BLaER1 (cell line): ENCODE measurements at regions not wholly inside any gene's neighbourhood (a gene's known extent, or its start where the extent isn't known, plus 50 kb on each side); places are given as distances from the start of the nearest gene placed in this dataset.

Experiments used
- H3K27ac ChIP-seq: shearing (Covaris generic); formaldehyde crosslinking; 2 replicates; pipeline ENCODE4 v1.8.1; 2022
- H3K27me3 ChIP-seq: shearing (Covaris generic); formaldehyde crosslinking; 2 replicates; pipeline ENCODE4 v1.8.1; 2022
- H3K36me3 ChIP-seq: shearing (Covaris generic); formaldehyde crosslinking; 2 replicates; pipeline ENCODE4 v1.8.1; 2022
- H3K4me1 ChIP-seq: shearing (Covaris generic); formaldehyde crosslinking; 2 replicates; pipeline ENCODE4 v1.8.1; 2022
- H3K4me2 ChIP-seq: shearing (Covaris generic); formaldehyde crosslinking; 2 replicates; pipeline ENCODE4 v1.8.1; 2022
- H3K4me3 ChIP-seq: shearing (Covaris generic); formaldehyde crosslinking; 2 replicates; pipeline ENCODE4 v1.8.1; 2022
- H3K9ac ChIP-seq: shearing (Covaris generic); formaldehyde crosslinking; 2 replicates; pipeline ENCODE4 v1.8.1; 2022
- H3K9me3 ChIP-seq: shearing (Covaris generic); formaldehyde crosslinking; 2 replicates; pipeline ENCODE4 v1.8.1; 2022
- H4K20me1 ChIP-seq: shearing (Covaris generic); formaldehyde crosslinking; 2 replicates; pipeline ENCODE4 v1.8.1; 2022
- Cebpa-rat ChIP-seq: shearing (Covaris generic); IDR thresholded peaks from 2 replicates; pipeline ENCODE4 v1.8.1; 2022

DNA sequence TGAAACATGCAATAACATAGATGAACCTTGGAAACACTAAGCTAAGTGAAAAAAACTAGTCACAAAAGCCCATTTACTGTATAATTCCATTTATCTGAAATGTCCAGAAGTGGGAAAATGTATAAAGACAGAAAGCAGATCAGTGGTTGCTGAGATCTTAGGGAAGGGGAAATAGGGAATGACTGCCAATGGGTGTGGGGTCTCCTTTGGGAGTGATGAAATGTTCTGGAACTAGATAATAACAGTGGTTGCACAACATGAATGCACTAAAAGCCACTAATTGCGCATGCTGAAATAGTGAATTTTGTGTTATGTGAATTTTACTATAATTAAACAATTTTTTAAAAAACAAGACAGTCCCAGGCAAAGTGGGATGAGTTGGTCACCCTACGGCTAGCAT lies 472.8 kb downstream of the CCDC171 start:
- Histone ChIP-seq H3K27me3 (no peaks in the 10 kb centered on the region), H3K4me1 (peaks cover 10% of the 10 kb centered on the region), H4K20me1 (no peaks in the 10 kb centered on the region), H3K36me3 (no peaks in the 10 kb centered on the region), H3K9ac (no peak overlapping the region), H3K27ac (no peak overlapping the region), H3K4me2 (no peak overlapping the region), H3K4me3 (no peak overlapping the region), H3K9me3 (no peaks in the 10 kb centered on the region)
- no peak for TF ChIP-seq Cebpa-rat

DNA sequence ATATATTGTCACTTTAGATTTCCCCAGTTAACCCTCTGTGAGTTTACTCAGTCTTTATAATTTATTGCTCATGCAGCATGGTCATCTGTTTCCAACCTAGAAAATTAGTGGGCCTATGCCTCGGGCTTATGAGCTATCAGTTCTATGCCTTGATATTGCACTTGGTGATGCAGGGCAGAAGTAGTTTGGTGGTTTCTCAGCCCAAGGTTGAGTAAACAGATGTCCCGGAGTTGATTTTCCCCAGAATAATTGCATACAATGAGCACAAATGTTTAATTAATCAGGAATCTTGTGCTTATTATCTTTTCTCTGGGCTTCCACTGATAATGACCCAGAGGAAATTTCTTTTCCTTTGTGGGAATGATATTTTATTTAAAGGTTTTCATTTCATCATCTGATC lies 474.0 kb downstream of the CCDC171 start:
- Histone ChIP-seq H3K27ac (no peak overlapping the region), H3K4me3 (no peak overlapping the region), H3K27me3 (no peaks in the 10 kb centered on the region), H3K4me1 (peaks cover 22% of the 10 kb centered on the region), H3K9ac (no peak overlapping the region), H3K4me2 (no peak overlapping the region), H3K9me3 (no peaks in the 10 kb centered on the region), H3K36me3 (no peaks in the 10 kb centered on the region), H4K20me1 (no peaks in the 10 kb centered on the region)
- no peak for TF ChIP-seq Cebpa-rat

DNA sequence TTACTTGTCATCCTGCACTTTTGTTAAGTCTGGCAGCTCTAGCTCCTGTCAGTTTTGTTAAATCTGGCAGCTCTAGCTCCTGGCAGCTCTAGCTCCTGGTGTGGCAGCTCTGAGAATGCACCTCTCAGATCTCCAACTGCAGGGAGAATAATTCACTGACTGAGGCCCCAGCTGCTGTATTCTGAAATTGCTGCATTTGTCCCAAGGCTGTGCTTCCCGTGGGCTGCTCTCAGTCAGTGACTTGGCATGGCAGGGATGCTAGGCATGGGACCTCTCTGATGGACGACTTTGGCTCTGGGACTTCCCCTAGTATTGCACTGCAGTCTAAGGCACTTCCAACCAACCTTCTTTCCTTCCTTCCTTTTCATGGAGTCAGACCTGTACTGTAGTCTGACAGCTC lies 475.7 kb downstream of the CCDC171 start:
- Histone ChIP-seq H3K4me2 (no peak overlapping the region), H3K4me1 (peaks cover 23% of the 10 kb centered on the region), H3K4me3 (no peak overlapping the region), H3K27me3 (no peaks in the 10 kb centered on the region), H3K9me3 (no peaks in the 10 kb centered on the region), H3K36me3 (no peaks in the 10 kb centered on the region), H3K27ac (no peak overlapping the region), H4K20me1 (no peaks in the 10 kb centered on the region), H3K9ac (no peak overlapping the region)
- no peak for TF ChIP-seq Cebpa-rat

DNA sequence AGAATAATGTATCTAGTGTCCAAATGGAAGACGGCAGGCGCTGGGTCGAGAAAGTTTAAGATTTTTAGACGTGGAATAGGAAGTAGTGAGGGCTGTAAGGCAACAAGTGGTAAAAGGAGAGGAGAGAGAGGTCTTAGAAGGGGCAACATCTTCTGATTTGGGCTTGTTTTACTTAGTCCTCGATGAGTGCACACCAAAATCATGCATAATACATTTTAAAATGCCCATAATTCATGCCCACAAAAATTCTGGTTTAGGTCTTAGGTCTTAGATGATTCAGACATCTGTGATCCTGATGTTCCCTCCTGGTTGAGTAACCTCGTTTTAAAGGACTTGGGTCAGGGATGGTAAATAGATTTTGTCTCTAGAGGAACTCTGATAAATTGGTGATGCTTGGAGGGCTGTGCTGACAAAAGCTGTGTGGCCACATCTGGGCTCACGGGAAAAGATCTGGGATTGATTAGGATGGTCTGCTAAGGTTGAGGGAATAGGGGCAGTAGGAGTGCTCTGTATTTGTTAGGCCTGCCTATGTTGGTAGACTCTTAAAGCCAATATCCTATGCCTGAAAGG lies 476.3 kb downstream of the CCDC171 start:
- no peak overlapping the region for H3K9ac ChIP-seq
- H3K4me1 ChIP-seq: peaks cover 23% of the 10 kb centered on the region
- H4K20me1 ChIP-seq: no peaks in the 10 kb centered on the region
- H3K36me3 ChIP-seq: no peaks in the 10 kb centered on the region
- no peaks in the 10 kb centered on the region for H3K9me3 ChIP-seq
- no peak for TF ChIP-seq Cebpa-rat
- no peaks in the 10 kb centered on the region for H3K27me3 ChIP-seq
- H3K4me2 ChIP-seq: no peak overlapping the region
- no peak overlapping the region for H3K4me3 ChIP-seq
- H3K27ac ChIP-seq: no peak overlapping the region

DNA sequence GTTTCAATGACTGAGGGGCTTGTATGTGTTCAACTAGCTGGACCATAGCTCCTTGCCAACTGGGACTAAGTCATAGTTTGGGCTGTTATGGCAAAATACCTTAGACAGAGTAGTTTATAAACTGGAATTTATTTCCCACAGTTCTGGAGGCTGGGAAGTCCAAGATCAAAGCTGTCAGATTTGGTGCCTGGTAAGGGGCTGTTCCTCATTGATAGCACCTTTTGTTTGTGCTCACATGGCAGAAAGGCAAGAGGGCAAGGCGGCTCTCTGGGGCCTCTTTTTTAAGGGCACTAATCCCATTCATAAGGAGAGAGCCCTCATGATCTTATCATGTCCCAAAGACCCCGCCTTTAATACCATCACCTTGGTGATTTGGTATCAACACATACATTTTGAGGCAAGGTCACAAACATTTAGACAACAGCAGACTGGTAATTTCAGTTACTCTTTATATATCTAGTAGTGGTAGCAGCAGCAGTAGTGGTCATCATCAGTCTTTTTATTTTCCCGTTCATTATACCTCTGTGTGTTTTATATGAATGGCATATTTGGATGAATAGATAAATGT lies 477.0 kb downstream of the CCDC171 start:
- no peaks in the 10 kb centered on the region for H3K27me3 ChIP-seq
- H3K4me3 ChIP-seq: no peak overlapping the region
- no peaks in the 10 kb centered on the region for H3K9me3 ChIP-seq
- H3K4me1 ChIP-seq: peaks cover 23% of the 10 kb centered on the region
- no peaks in the 10 kb centered on the region for H4K20me1 ChIP-seq
- no peak overlapping the region for H3K27ac ChIP-seq
- no peak overlapping the region for H3K9ac ChIP-seq
- peak overlapping the region; percentile 62; the same call in 1 of the 2 replicates for H3K4me2 ChIP-seq
- no peak for TF ChIP-seq Cebpa-rat
- no peaks in the 10 kb centered on the region for H3K36me3 ChIP-seq

DNA sequence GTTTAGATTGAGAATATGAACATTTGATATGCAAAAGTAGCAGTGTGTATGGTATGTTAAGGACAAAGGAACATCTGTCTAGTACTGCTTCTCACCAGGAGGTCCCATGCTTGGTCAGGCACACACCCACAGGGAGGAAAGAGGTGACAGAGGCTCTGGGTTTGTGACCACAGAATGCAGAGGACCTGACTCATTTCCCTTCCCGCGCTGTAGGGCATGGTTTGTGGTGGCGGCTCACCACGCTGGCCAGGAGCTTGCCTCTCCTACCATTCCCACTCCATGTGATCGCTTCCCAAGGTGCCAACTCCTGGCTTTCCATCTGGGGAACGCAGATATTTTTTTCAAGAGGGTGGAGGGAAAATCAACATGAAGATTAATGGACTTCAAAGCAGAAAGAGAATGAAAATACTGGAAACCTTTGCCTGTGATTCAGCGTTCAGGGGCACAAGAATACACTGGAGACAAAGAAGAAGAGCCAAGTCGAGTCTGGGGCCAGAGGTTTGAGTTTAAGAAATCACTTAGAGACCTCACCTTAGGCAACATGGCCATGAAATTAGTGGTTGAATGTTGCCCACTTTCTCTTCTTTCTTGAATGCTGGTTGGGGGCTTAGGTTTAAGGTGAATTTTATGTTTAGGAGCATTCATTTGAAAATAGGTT lies 477.8 kb downstream of the CCDC171 start:
- Histone ChIP-seq H3K4me2 (peak overlapping the region; percentile 62), H3K9me3 (no peaks in the 10 kb centered on the region), H4K20me1 (no peaks in the 10 kb centered on the region), H3K27me3 (no peaks in the 10 kb centered on the region), H3K9ac (no peak overlapping the region), H3K4me1 (peaks cover 23% of the 10 kb centered on the region), H3K27ac (no peak overlapping the region), H3K36me3 (no peaks in the 10 kb centered on the region), H3K4me3 (no peak overlapping the region)
- no peak for TF ChIP-seq Cebpa-rat

DNA sequence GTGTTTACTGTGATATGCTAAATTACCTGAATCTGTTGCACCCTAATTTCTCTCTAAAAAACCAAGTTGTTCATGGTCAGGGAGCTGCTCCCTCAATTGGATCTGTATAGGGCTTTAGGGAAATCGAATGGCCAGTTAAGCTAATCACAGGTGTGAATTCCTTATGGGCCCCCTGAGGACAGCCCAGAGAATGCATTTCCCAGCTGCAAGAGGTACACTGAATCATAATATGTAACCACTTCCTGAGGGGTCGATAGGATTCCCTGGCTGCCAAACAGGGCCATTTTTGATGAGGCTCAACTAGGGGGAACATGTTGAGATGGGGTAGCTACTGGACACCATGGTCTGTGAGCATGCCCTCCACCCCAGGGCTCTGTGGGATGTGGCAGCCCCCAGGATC lies 478.6 kb downstream of the CCDC171 start:
- Histone ChIP-seq H3K27me3 (no peaks in the 10 kb centered on the region), H3K4me2 (peak overlapping the region; percentile 62), H3K9ac (no peak overlapping the region), H3K27ac (no peak overlapping the region), H3K9me3 (no peaks in the 10 kb centered on the region), H4K20me1 (no peaks in the 10 kb centered on the region), H3K36me3 (no peaks in the 10 kb centered on the region), H3K4me3 (no peak overlapping the region), H3K4me1 (peaks cover 23% of the 10 kb centered on the region)
- TF ChIP-seq Cebpa-rat: no peak

DNA sequence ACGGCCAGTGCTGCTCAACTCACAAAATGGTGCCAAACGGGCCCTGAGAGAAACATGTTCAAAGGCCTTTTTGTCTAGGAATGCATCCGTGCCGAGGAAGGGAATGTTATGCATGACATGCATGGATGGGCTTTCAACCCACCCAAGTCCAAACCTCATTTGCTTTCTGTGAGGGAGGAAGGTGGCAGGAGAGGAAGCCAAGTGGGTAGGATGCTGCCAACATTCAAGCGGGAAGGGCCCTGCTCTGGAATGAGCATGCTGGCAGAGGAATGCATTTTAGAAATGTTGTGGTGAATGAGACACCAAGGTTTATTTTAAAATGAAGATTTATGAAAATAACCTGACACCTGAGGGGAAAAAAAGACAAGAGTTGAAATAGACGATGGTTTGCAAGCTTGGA lies 479.1 kb downstream of the CCDC171 start:
- H3K27ac ChIP-seq: no peak overlapping the region
- H3K4me3 ChIP-seq: no peak overlapping the region
- peaks cover 23% of the 10 kb centered on the region for H3K4me1 ChIP-seq
- no peaks in the 10 kb centered on the region for H3K27me3 ChIP-seq
- no peaks in the 10 kb centered on the region for H3K36me3 ChIP-seq
- no peak overlapping the region for H3K9ac ChIP-seq
- H3K4me2 ChIP-seq: peak overlapping the region; percentile 62; the same call in 1 of the 2 replicates
- TF ChIP-seq Cebpa-rat: no peak
- H3K9me3 ChIP-seq: no peaks in the 10 kb centered on the region
- no peaks in the 10 kb centered on the region for H4K20me1 ChIP-seq

DNA sequence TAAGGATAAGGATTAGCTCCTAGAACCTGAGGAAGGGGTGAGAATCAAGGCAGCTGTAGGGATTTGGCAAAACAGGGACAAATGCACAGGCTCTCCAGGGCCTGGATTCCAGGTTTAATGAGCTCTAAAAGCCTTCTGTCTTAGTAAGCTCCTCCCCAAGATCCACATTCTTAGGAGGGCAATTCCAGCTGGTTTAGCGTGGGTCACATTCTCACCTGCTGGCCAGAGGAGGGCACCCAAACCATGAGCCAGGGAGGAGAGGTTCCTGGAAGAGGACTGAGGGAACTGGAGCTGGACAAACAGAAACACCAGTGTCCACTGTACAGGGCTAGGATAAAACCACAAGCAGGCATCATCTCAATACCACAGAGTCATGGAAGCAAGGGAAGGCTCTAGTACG lies 480.0 kb downstream of the CCDC171 start:
- no peak overlapping the region for H3K4me3 ChIP-seq
- no peak overlapping the region for H3K4me2 ChIP-seq
- no peak overlapping the region for H3K9ac ChIP-seq
- H3K27me3 ChIP-seq: no peaks in the 10 kb centered on the region
- H3K27ac ChIP-seq: no peak overlapping the region
- H3K9me3 ChIP-seq: no peaks in the 10 kb centered on the region
- no peaks in the 10 kb centered on the region for H3K36me3 ChIP-seq
- H3K4me1 ChIP-seq: peaks cover 23% of the 10 kb centered on the region
- no peaks in the 10 kb centered on the region for H4K20me1 ChIP-seq
- TF ChIP-seq Cebpa-rat: no peak

DNA sequence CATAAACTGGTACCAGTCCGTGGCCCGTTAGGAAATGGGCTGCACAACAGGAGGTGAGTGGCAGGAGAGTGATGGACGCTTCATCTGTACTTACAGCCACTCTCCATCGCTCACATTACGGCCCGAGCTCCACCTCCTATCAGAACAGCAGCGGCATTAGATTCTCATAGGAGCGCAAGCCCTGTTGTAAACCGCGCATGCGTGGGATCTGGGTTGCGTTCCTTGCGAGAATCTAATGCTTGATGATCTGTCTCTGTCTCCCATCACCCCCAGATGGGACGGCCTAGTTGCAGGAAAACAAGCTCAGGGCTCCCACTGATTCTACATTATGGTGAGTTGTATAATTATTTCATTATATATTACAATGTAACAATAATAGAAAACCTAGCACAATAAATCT lies 480.4 kb downstream of the CCDC171 start:
- no peak overlapping the region for H3K27ac ChIP-seq
- H3K9ac ChIP-seq: no peak overlapping the region
- no peaks in the 10 kb centered on the region for H3K36me3 ChIP-seq
- H3K9me3 ChIP-seq: no peaks in the 10 kb centered on the region
- no peaks in the 10 kb centered on the region for H4K20me1 ChIP-seq
- TF ChIP-seq Cebpa-rat: no peak
- H3K4me3 ChIP-seq: no peak overlapping the region
- H3K27me3 ChIP-seq: no peaks in the 10 kb centered on the region
- H3K4me1 ChIP-seq: peaks cover 23% of the 10 kb centered on the region
- no peak overlapping the region for H3K4me2 ChIP-seq
